GM18502 (cell line): ENCODE measurements at regions not wholly inside any gene's neighbourhood (a gene's known extent, or its start where the extent isn't known, plus 50 kb on each side); places are given as distances from the start of the nearest gene placed in this dataset.

Experiments used
- ATAC-seq: cut with Tn5 transposase; IDR thresholded peaks from one replicate; pipeline ENCODE4 v1.9.1; 2021; ENCODE audit warnings: mild to moderate bottlenecking; ENCODE audit not compliant: unreplicated experiment, poor library complexity

GRCh38 chr22:48676266-48677167 is 1151.2 kb downstream of the BRD1 start:
- no peak for ATAC-seq

DNA sequence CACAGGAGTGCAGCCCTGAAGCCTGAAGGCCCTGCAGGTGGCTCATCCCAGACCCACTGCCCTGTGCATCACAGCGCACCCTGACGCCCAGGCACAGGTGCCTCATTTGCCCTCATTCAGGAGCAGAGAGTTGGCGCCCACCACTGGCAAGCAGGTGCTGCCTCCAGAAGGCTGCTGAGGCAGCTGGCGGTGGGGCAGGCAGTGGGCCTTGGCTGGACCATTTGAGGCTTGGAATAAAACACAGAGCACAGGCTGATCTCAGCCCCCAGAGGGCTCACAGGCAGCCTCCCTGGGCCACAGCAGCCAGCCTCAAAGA is 1151.9 kb downstream of the BRD1 start:
- no peak for ATAC-seq

DNA sequence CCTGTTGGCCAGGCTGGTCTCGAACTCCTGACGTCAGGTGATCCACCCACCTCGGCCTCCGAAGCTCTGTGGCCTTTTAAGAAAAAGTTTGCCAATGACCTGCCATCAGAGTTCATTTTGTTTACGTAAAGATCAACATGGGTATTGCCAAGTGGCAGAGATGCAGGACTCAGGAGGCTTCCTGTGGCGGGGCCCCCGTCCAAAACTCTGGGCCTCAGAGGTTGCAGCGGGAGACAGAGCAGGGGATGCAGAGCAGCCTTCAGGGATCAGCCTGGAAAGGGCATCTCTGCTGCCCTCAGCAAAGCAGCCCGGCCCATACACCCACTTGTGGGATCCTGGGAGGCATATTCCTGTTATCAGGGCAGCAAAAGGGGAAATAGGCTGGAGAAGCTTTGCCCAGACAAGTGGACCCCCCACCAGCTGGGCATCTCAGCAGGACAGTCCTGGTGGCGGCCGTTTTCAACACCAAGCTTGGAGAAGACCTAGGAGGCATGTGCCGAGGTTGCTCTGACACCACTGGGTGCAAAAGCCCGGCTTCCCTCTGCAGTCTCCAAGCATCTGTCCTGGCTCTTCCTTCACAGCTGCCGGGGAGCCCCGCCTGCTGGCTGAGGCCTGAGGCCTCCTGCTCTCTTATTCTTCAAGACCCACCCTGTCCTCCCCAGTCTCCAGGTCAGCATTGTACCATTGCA is 1152.4 kb downstream of the BRD1 start:
- ATAC-seq, result no peak

DNA sequence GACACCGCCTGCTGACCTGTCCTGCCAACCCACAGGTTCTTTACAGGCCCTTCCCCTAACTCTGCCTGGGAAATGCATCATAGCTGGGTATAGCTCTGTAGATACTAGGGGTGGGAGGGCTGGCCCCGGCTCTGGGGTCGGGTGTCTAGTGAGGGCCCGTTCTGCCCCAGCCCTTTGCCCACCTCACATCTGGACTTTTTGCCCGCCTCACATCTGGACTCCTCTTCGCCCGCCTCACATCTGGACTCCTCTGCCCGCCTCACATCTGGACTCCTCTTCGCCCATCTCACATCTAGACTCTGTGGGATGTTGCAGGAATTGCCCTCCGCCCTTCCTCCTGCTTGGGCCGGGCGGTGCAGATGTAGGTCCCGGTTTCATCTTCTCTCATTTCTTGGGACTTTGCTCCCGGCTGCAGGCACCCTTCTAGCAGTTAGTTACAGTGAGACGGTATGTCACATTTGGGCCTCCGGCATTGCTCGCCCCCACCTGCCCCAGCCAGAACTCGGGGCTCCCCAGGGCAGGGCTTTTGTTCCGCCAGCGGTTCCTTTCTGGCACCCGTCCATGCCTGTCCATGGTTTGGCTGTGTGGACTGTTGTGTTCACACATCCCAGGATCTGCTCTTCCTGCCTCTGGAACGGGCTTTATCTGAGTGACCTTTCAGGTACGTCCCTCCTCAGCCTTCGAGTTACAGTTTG is 1153.7 kb downstream of the BRD1 start:
- ATAC-seq, result no peak

GRCh38 chr22:48672387-48672786 is 1155.3 kb downstream of the BRD1 start:
- ATAC-seq, result no peak

GRCh38 chr22:48670731-48671130 is 1156.9 kb downstream of the BRD1 start:
- ATAC-seq, result no peak

GRCh38 chr22:48669986-48670716 is 1157.5 kb downstream of the BRD1 start:
- ATAC-seq, result no peak

DNA sequence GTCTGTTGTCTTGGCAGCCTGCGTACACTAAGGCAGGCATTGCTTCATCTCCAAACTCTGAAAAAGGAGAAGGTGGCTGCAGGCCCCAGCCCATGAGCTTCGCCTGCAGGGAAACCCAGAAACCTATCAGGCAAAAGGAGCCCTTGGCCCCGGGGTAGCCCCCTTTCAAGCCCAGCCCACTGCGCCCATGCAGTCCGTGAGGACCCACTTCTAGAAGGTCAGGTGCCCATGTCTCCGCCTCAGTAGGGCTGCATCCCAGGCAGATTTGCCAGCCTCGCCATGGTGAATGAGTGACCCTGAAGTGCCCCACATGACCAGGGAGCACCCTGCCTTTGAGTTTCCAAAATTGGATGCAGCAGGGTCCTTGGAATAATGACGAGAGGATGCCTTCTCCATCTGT is 1158.4 kb downstream of the BRD1 start:
- no peak for ATAC-seq

- no peak for ATAC-seq
These were observed 1160.4 kb downstream of the BRD1 start for GRCh38 chr22:48667289-48667688.

DNA sequence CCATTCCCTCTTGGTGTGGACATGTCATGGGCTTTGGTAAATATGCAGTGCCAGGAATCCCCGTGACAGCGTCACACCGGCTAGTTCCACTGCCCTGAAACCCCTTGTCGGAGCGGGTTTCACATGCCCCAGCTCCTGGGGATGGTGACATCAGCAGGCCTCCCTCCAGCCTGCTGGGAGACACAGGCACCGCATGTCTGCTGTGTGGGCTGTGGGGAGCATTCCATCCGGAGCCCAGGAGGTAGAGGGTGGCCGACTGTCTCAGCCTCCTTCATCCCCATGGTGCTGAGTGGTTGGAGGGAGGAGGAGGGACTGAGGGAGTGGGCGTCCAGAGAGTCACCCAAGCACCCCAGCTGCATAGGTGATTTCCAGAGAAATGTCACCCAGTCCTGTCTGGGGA is 1161.1 kb downstream of the BRD1 start:
- ATAC-seq, result no peak

DNA sequence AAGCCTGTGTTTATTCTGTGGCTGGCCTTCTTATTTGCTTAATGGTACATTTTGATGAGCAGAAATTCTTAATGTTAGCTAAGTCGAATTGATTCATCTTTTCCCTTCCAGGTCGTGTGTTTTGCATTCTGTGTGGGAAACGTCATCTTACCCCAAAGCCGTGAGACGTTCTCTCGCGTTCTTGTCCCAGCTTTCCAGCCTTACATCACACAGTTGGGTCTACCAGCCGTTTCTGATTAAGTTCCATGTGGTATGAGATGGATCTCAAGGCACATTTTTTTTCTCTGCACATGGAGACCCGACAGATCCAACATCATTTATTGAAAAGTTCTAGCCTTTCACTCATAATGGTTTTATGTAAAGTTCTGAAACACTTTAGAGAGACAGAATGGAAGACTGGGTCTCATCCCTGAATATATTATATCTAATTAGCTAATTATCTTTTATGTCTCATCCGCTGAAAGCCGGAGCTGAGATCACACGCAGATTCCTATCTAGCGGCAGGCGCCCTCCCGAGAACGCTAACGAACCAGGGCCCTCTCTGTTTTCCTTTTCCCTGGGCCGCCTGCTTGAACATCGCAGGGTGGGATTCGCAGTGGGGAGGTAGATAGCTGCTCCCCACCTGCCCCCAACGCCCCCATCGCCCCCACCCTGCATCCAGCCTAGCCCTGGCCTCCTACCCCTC is 1162.2 kb downstream of the BRD1 start:
- no peak for ATAC-seq

- ATAC-seq, result no peak
These were observed 1163.1 kb downstream of the BRD1 start for GRCh38 chr22:48664586-48664985.

GRCh38 chr22:48663297-48663696 is 1164.4 kb downstream of the BRD1 start:
- no peak for ATAC-seq

DNA sequence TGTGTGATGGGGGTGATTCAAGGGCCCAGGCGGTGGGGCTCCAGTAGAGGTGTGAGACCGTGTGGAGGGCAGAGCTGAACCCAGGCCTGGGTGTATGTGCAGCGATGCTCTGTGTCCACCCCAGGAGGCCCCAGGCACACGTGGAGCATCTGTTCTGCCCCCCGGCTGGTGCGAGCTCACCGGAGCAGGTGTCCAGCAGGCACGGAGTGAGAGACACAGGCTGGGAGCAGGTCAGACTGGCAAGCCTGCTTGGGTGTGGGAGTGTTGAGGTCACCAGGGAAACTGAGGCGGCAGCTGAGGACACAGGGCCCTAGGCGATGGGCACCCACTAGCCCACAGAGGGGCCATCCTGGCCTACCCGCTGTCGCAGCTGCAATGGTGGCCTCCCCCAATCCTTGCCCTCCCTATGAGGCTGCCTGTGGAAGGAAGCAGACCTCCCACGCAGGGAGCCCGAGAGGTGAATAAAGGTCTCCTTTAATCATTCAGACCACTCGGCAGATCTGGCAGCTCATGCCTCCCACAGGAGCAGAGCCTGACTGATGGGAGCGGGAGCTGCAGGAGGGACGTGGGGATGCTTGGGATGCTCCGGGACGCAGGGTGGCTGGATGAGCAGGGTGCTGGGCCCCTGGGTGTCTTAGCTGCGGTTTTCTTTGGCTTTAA is 1165.1 kb downstream of the BRD1 start:
- ATAC-seq, result no peak

DNA sequence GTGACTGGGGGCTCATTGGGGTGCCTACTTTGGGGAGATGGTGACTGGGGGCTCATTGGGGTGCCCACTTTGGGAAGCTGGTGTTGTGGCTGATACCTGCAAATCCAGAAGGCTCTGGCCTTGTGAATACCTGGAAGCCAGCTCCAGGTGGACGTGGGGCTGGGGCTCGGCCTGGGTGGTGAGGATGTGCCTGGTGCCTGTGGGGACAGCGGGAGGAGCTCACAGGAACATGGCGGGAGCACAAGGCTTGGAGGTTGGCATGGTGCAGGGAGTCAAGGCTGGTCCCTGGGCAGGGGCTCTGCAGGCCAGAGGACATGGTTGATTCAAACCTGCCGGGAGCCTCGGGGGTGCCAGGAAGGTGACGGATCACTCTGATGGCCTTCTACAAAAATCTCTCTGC is 1165.7 kb downstream of the BRD1 start:
- ATAC-seq, result no peak

GRCh38 chr22:48660790-48661740 is 1166.6 kb downstream of the BRD1 start:
- no peak for ATAC-seq

DNA sequence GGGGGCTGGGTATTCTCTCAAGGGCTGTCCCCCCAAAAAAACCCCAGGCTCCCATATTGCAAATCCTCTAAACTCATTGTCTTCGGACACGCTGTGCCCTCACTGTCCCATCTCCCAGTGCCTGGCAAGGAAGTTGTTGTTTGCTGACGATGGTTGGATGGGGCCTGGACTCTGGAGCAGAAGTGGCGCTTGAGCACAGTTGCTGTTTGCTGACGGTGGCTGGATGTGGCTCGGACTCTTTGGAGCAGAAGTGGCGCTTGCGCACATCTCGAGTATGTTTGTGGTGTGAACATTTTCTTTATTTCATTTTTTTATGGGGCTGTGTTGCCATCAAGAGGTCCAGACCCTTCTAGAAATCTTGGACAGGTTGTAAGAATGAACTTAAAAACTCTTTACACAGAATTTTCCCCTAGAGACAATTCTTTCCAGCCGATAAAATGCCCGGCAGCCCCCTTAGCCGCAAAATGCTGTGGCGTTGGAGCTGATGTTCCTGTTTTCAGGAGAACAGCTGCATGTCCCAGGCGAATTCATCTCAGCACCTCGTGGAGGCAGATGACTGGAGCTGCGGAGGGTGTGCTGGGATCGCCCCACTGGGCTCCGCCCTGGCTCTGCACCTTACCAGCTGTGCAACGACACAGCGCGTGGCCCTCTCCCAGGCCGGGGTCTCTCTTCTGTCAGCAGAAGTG is 1167.4 kb downstream of the BRD1 start:
- ATAC-seq, result no peak

DNA sequence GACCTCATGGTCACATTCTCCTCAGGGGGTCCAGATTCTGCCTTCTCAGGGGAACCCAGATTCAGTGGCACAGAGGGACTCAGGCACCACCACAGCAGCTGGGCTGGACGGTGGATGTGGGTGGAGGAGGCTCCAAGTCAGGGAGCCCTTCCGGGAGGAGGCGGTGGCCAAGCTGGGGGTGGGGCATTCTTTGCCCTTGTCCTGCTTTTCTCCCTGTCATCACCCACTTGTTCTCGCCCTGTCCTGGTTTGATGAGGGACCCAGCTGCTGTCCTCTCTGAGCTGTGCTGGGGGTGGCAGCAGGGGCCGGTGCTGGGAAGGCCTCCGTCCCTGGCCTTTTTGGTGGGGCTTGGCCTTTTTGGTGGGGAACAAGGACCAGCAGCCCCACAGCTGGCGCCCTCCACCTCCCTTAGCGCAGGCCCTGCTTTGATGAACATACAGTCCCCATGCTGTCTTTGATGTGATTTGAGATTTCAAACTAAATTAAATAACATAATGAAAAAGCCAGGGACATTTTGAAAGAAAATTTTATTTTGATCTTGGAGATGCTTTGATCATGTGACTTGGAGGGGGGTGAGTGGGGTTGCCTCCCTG is 1168.2 kb downstream of the BRD1 start:
- no peak for ATAC-seq
